Left renal cortex interstitium (tissue), 4 donors: ENCODE measurements at regions not wholly inside any gene's neighbourhood (a gene's known extent, or its start where the extent isn't known, plus 50 kb on each side); places are given as distances from the start of the nearest gene placed in this dataset.

Source experiments
- DNase-seq, 4 donors: peaks; one replicate each; pipeline ENCODE4 v3.0.0-alpha.2; 2013; ENCODE audit warnings: low read depth in 4 of 4, low spot score in 2 of 4, missing footprints in 1 of 4

GRCh38 chr15:93200081-93200836 is 111.2 kb upstream of the RGMA start:
- DNase-seq, result no peak

GRCh38 chr15:93196135-93196670 is 107.2 kb upstream of the RGMA start:
- DNase-seq, result no peak

- no peak for DNase-seq
These were observed 106.1 kb upstream of the RGMA start for GRCh38 chr15:93195109-93195508.

- DNase-seq, result no peak
These were observed 101.2 kb upstream of the RGMA start for GRCh38 chr15:93190238-93190637.

- DNase-seq, result no peak
These were observed 100.5 kb upstream of the RGMA start for GRCh38 chr15:93189561-93189960.

GRCh38 chr15:93188236-93188635 is 99.2 kb upstream of the RGMA start:
- DNase-seq, result no peak

- DNase-seq, result no peak
These were observed 96.8 kb upstream of the RGMA start for GRCh38 chr15:93185796-93186195.

- DNase-seq, result no peak
These were observed 93.7 kb upstream of the RGMA start for GRCh38 chr15:93182703-93183205.

- DNase-seq, result peak in 1 of 4 donors; percentile 33
These were observed 91.6 kb upstream of the RGMA start for GRCh38 chr15:93180656-93181055.

- no peak for DNase-seq
These were observed 91.1 kb upstream of the RGMA start for GRCh38 chr15:93180128-93180527.

GRCh38 chr15:93179700-93180102 is 90.7 kb upstream of the RGMA start:
- no peak for DNase-seq

GRCh38 chr15:93179072-93179471 is 90.1 kb upstream of the RGMA start:
- DNase-seq, result no peak

- DNase-seq, result no peak
These were observed 89.4 kb upstream of the RGMA start for GRCh38 chr15:93178371-93178770.

GRCh38 chr15:93176065-93176464 is 87.1 kb upstream of the RGMA start:
- no peak for DNase-seq

- DNase-seq, result no peak
These were observed 85.8 kb upstream of the RGMA start for GRCh38 chr15:93174836-93175235.

GRCh38 chr15:93173369-93173768 is 84.4 kb upstream of the RGMA start:
- no peak for DNase-seq

GRCh38 chr15:93171476-93171875 is 82.5 kb upstream of the RGMA start:
- DNase-seq, result no peak

- DNase-seq, result no peak
These were observed 81.3 kb upstream of the RGMA start for GRCh38 chr15:93170329-93170728.

GRCh38 chr15:93168910-93169309 is 79.9 kb upstream of the RGMA start:
- no peak for DNase-seq

GRCh38 chr15:93167291-93167690 is 78.3 kb upstream of the RGMA start:
- no peak for DNase-seq

- DNase-seq, result no peak
These were observed 77.7 kb upstream of the RGMA start for GRCh38 chr15:93166675-93167074.

GRCh38 chr15:93165734-93166470 is 76.9 kb upstream of the RGMA start:
- DNase-seq, result no peak
